ENCODE measurements at regions not wholly inside any gene's neighbourhood (a gene's known extent, or its start where the extent isn't known, plus 50 kb on each side); places are given as distances from the start of the nearest gene placed in this dataset.

GRCh38 chr5:118224546-118224945 lies 763.8 kb downstream of the DTWD2 start:
- Histone ChIP-seq H3K4me1 (ENCODE audit: control insufficient read depth, insufficient read depth, low read length) (no peaks in the 10 kb centered on the region), H3K36me3 (ENCODE audit: control insufficient read depth, insufficient read depth, low read length) (no peaks in the 10 kb centered on the region), H3K27ac (ENCODE audit: low read length) (no peak overlapping the region), H3K9me3 (ENCODE audit: control insufficient read depth, insufficient read depth, low read length) (no peaks in the 10 kb centered on the region), H3K27me3 (ENCODE audit: control insufficient read depth, insufficient read depth, low read length) (no peaks in the 10 kb centered on the region), H3K4me3 (ENCODE audit: low read length) (no peak overlapping the region)
- DNase-seq (no peak), ATAC-seq (no peak)
- H3K4me1 Mint-ChIP-seq: no peaks in the 10 kb centered on the region
- no peak for TF ChIP-seq CTCF (IDR thresholded peaks at IDR 0.05)
- no peaks in the 10 kb centered on the region for H3K27me3 Mint-ChIP-seq (ENCODE audit: low read depth in 2 of 2)
- H3K27ac Mint-ChIP-seq: no peak overlapping the region
- no peak overlapping the region for H3K4me3 Mint-ChIP-seq
- intact Hi-C loops (cut with micrococcal nuclease): no loop called here
- 60% methylated on average over 3 of the region's 3 CpGs for WGBS (ENCODE audit: insufficient coverage)
- no peaks in the 10 kb centered on the region for H3K36me3 Mint-ChIP-seq
- peaks cover 7 to 9% of the 10 kb centered on the region in 2 donors for H3K9me3 Mint-ChIP-seq

GRCh38 chr5:118220556-118221195 lies 767.7 kb downstream of the DTWD2 start:
- H3K36me3 ChIP-seq (ENCODE audit: control insufficient read depth, insufficient read depth, low read length): no peaks in the 10 kb centered on the region
- no peaks in the 10 kb centered on the region for H3K9me3 ChIP-seq (ENCODE audit: control insufficient read depth, insufficient read depth, low read length)
- WGBS (ENCODE audit: insufficient coverage): 85% methylated on average over 2 of the region's 2 CpGs
- intact Hi-C loops (cut with micrococcal nuclease): no loop called here
- no peak for TF ChIP-seq CTCF (IDR thresholded peaks at IDR 0.05)
- Mint-ChIP-seq H3K9me3 (peaks cover 6 to 9% of the 10 kb centered on the region in 2 donors), H3K4me1 (no peaks in the 10 kb centered on the region), H3K4me3 (no peak overlapping the region), H3K27me3 (ENCODE audit: low read depth in 2 of 2) (no peaks in the 10 kb centered on the region), H3K27ac (no peak overlapping the region), H3K36me3 (peaks cover 11% of the 10 kb centered on the region)
- no peaks in the 10 kb centered on the region for H3K4me1 ChIP-seq (ENCODE audit: control insufficient read depth, insufficient read depth, low read length)
- DNase-seq (no peak), ATAC-seq (no peak)
- H3K4me3 ChIP-seq (ENCODE audit: low read length): no peak overlapping the region
- no peaks in the 10 kb centered on the region for H3K27me3 ChIP-seq (ENCODE audit: control insufficient read depth, insufficient read depth, low read length)
- H3K27ac ChIP-seq (ENCODE audit: low read length): no peak overlapping the region

- Histone ChIP-seq H3K4me3 (ENCODE audit: low read length) (no peak overlapping the region), H3K27me3 (ENCODE audit: control insufficient read depth, insufficient read depth, low read length) (no peaks in the 10 kb centered on the region), H3K9me3 (ENCODE audit: control insufficient read depth, insufficient read depth, low read length) (peaks cover 17% of the 10 kb centered on the region), H3K36me3 (ENCODE audit: control insufficient read depth, insufficient read depth, low read length) (no peaks in the 10 kb centered on the region), H3K4me1 (ENCODE audit: control insufficient read depth, insufficient read depth, low read length) (no peaks in the 10 kb centered on the region), H3K27ac (ENCODE audit: low read length) (no peak overlapping the region)
- Mint-ChIP-seq H3K4me1 (no peaks in the 10 kb centered on the region), H3K27me3 (ENCODE audit: low read depth in 2 of 2) (no peaks in the 10 kb centered on the region), H3K36me3 (peaks cover 31% of the 10 kb centered on the region), H3K27ac (no peak overlapping the region), H3K4me3 (no peak overlapping the region), H3K9me3 (peaks cover 14 to 21% of the 10 kb centered on the region in 2 donors)
- intact Hi-C loops (cut with micrococcal nuclease): no loop called here
- TF ChIP-seq CTCF (IDR thresholded peaks at IDR 0.05): no peak
- ATAC-seq: no peak
- no peak for DNase-seq
Observed at GRCh38 chr5:118211606-118212005, 776.7 kb downstream of the DTWD2 start.

- H3K4me3 Mint-ChIP-seq: no peak overlapping the region
- intact Hi-C loops (cut with micrococcal nuclease): no loop called here
- DNase-seq (no peak), ATAC-seq (no peak)
- Histone ChIP-seq H3K36me3 (ENCODE audit: control insufficient read depth, insufficient read depth, low read length) (no peaks in the 10 kb centered on the region), H3K4me1 (ENCODE audit: control insufficient read depth, insufficient read depth, low read length) (no peaks in the 10 kb centered on the region), H3K4me3 (ENCODE audit: low read length) (no peak overlapping the region), H3K27me3 (ENCODE audit: control insufficient read depth, insufficient read depth, low read length) (no peaks in the 10 kb centered on the region), H3K9me3 (ENCODE audit: control insufficient read depth, insufficient read depth, low read length) (peaks cover 22% of the 10 kb centered on the region), H3K27ac (ENCODE audit: low read length) (no peak overlapping the region)
- H3K36me3 Mint-ChIP-seq: peaks cover 5% of the 10 kb centered on the region
- no peak for TF ChIP-seq CTCF (IDR thresholded peaks at IDR 0.05)
- 96% methylated on average over 23 of the region's 23 CpGs for WGBS (ENCODE audit: insufficient coverage)
- H3K9me3 Mint-ChIP-seq: peaks cover 4 to 20% of the 10 kb centered on the region in 2 donors
- no peaks in the 10 kb centered on the region for H3K27me3 Mint-ChIP-seq (ENCODE audit: low read depth in 2 of 2)
- H3K4me1 Mint-ChIP-seq: no peaks in the 10 kb centered on the region
- H3K27ac Mint-ChIP-seq: no peak overlapping the region
Observed at GRCh38 chr5:118208031-118208453, 780.3 kb downstream of the DTWD2 start.
